ENCODE measurements at regions not wholly inside any gene's neighbourhood (a gene's known extent, or its start where the extent isn't known, plus 50 kb on each side); places are given as distances from the start of the nearest gene placed in this dataset.
A peak's percentile ranks its signal among the peaks of the same experiment; 100 is the strongest.

- no peak for DNase-seq
Measured at GRCh38 chr2:176746411-176746810, 466.2 kb upstream of the HNRNPA3 start.

- DNase-seq: no peak
Measured at GRCh38 chr2:176747506-176747905, 465.1 kb upstream of the HNRNPA3 start.

GRCh38 chr2:176747928-176748327, 464.7 kb upstream of the HNRNPA3 start:
- no peak for DNase-seq

- DNase-seq: no peak
Measured at GRCh38 chr2:176748662-176749061, 463.9 kb upstream of the HNRNPA3 start.

- peak; percentile 24 for DNase-seq
Measured at GRCh38 chr2:176751314-176752227, 461.0 kb upstream of the HNRNPA3 start.

GRCh38 chr2:176752295-176752694, 460.3 kb upstream of the HNRNPA3 start:
- peak; percentile 65 for DNase-seq

GRCh38 chr2:176753205-176753604, 459.4 kb upstream of the HNRNPA3 start:
- no peak for DNase-seq

- DNase-seq: peak; percentile 69
Measured at GRCh38 chr2:176753752-176754474, 458.7 kb upstream of the HNRNPA3 start.

- DNase-seq: no peak
Measured at GRCh38 chr2:176755537-176756135, 457.0 kb upstream of the HNRNPA3 start.

GRCh38 chr2:176758426-176758825, 454.2 kb upstream of the HNRNPA3 start:
- DNase-seq: peak; percentile 47

- DNase-seq: no peak
Measured at GRCh38 chr2:176760439-176760838, 452.2 kb upstream of the HNRNPA3 start.

GRCh38 chr2:176763130-176763529, 449.5 kb upstream of the HNRNPA3 start:
- peak; percentile 12 for DNase-seq

GRCh38 chr2:176763851-176764404, 448.7 kb upstream of the HNRNPA3 start:
- DNase-seq: peak; percentile 74

GRCh38 chr2:176764921-176765320, 447.7 kb upstream of the HNRNPA3 start:
- DNase-seq: no peak

- no peak for DNase-seq
Measured at GRCh38 chr2:176766005-176766404, 446.6 kb upstream of the HNRNPA3 start.

- peak; percentile 92 for DNase-seq
Measured at GRCh38 chr2:176768185-176768584, 444.4 kb upstream of the HNRNPA3 start.

GRCh38 chr2:176769021-176769420, 443.6 kb upstream of the HNRNPA3 start:
- no peak for DNase-seq

GRCh38 chr2:176769499-176770370, 442.9 kb upstream of the HNRNPA3 start:
- no peak for DNase-seq

- DNase-seq: no peak
Measured at GRCh38 chr2:176772816-176773215, 439.8 kb upstream of the HNRNPA3 start.

- DNase-seq: no peak
Measured at GRCh38 chr2:176774766-176775451, 437.7 kb upstream of the HNRNPA3 start.

- DNase-seq: no peak
Measured at GRCh38 chr2:176777262-176777661, 435.3 kb upstream of the HNRNPA3 start.

GRCh38 chr2:176779917-176780316, 432.7 kb upstream of the HNRNPA3 start:
- DNase-seq: no peak

All from NCI-H69 (cell line).